OCI-LY3 (cell line): ENCODE measurements at regions not wholly inside any gene's neighbourhood (a gene's known extent, or its start where the extent isn't known, plus 50 kb on each side); places are given as distances from the start of the nearest gene placed in this dataset.

ENCODE experiments used
- CTCF ChIP-seq: fragments of 200-600, 300-600 bp; sonication (generic); IDR thresholded peaks from 2 replicates; pipeline ENCODE4 v1.5.1; 2014; ENCODE audit warnings: antibody characterized with exemption, low read length, low read depth
- EZH2phosphoT487 ChIP-seq: fragments of 200-600 bp; shearing (Covaris generic); IDR thresholded peaks from 2 replicates; pipeline ENCODE4 v1.6.1; 2018; ENCODE audit warnings: antibody characterized with exemption, mixed run types, low read depth

- TF ChIP-seq CTCF (no peak), EZH2phosphoT487 (no peak)
Measured at GRCh38 chr2:105610576-105611332, 134.0 kb upstream of the NCK2 start.
